GM12872 (cell line): ENCODE measurements at regions not wholly inside any gene's neighbourhood (a gene's known extent, or its start where the extent isn't known, plus 50 kb on each side); places are given as distances from the start of the nearest gene placed in this dataset.

ENCODE experiments used
- CTCF ChIP-seq: IDR thresholded peaks from 3 replicates; pipeline ENCODE4 v1.5.1; 2011; ENCODE audit warnings: low read depth, mild to moderate bottlenecking, low read length, moderate library complexity; ENCODE audit not compliant: insufficient read depth

- TF ChIP-seq CTCF, result no peak
Observed at GRCh38 chr1:73953586-73953985, 244.4 kb downstream of the LRRIQ3 start.

DNA sequence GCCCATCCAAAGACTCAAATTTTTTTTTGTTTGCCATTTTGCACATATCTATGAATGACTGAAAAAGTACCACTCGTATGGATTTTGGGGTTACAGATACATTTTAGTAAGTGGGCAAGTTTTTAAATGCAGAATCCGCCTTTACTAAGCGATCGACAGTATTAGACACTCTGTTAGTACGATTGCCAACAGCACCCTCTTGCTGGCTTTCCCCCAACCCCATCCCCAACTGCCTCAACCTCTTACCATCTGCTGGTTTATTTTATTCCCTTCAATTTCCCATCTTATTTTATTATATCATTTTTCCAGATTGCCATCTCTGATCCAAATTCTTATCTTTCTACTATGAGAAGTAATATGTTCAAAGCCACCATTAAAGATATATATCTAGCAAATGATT, 244.8 kb downstream of the LRRIQ3 start:
- TF ChIP-seq CTCF, result no peak

DNA sequence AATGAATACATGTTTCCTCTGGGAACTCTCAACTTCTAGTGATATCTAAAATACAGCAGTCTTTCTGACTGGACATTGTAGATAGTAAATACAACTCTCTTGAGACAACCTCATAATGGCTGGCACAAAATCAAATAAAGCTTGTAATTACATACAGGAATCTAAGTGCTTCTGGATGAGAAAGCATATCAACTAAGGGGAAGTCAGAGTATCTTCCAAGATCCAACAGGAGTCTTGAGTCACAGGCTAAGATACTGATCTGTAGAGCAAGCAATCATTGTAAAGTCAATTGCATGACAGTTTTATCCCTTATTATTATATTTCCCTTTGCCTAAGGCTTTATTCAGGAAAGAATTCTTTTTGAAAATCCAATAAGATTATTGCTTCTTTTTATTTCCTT, 249.9 kb downstream of the LRRIQ3 start:
- TF ChIP-seq CTCF, result no peak

- TF ChIP-seq CTCF, result no peak
Observed at GRCh38 chr1:73947009-73947408, 251.0 kb downstream of the LRRIQ3 start.

- no peak for TF ChIP-seq CTCF
Observed at GRCh38 chr1:73943270-73943669, 254.7 kb downstream of the LRRIQ3 start.

GRCh38 chr1:73930293-73930692, 267.7 kb downstream of the LRRIQ3 start:
- no peak for TF ChIP-seq CTCF

DNA sequence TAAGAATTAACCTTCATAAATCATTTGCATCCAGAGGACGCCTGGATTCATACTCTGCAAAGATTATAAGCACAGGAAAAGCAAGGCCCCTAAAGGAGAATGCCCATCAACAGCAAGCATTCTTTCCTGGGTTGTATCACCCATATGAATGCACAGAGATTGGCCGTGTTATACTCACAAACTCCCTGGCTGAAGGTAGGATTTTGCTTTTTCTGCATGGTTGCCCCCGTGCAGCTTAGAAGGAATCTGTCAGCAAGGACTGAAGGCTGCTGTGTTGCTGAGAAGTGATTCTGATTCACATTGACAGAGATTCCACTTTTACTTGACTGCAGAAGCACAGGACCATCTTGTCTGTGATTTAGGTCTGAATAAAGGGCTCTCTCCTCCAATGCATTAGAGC, 283.0 kb downstream of the LRRIQ3 start:
- no peak for TF ChIP-seq CTCF

- no peak for TF ChIP-seq CTCF
Observed at GRCh38 chr1:73913025-73913424, 285.0 kb downstream of the LRRIQ3 start.
